22Rv1 (cell line): ENCODE measurements at regions not wholly inside any gene's neighbourhood (a gene's known extent, or its start where the extent isn't known, plus 50 kb on each side); places are given as distances from the start of the nearest gene placed in this dataset.

Experiments
- ZFX ChIP-seq: fragments of 450-650 bp; IDR thresholded peaks from 2 replicates; pipeline ENCODE4 v1.6.1; 2017; ENCODE audit warnings: antibody characterized with exemption, borderline replicate concordance
- TF ChIP-seq, protein P1 (sequence below): fragments of 450-650 bp; IDR thresholded peaks from 2 replicates; pipeline ENCODE4 v1.5.1; 2017; ENCODE audit warnings: mild to moderate bottlenecking

DNA sequence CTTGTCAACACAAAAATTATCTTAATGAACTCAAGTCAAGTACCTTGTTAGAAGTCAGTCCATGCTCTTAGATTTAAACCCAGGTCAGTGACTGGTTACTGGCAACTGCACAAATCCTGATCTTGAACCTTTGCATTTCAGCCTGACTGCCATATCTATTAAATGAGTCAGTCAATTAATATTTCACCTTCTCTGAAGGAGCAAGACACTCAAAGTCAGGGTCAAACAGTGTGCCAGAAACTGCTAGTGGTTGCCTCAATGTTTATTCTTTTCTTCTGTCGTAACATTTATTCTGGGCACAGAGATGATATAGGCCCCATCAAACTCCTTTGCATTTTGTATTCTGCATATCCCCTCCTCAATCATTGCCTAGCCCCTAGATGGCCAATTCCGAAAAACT, 193.9 kb upstream of the MOCS1 start:
- TF ChIP-seq, protein P1, sequence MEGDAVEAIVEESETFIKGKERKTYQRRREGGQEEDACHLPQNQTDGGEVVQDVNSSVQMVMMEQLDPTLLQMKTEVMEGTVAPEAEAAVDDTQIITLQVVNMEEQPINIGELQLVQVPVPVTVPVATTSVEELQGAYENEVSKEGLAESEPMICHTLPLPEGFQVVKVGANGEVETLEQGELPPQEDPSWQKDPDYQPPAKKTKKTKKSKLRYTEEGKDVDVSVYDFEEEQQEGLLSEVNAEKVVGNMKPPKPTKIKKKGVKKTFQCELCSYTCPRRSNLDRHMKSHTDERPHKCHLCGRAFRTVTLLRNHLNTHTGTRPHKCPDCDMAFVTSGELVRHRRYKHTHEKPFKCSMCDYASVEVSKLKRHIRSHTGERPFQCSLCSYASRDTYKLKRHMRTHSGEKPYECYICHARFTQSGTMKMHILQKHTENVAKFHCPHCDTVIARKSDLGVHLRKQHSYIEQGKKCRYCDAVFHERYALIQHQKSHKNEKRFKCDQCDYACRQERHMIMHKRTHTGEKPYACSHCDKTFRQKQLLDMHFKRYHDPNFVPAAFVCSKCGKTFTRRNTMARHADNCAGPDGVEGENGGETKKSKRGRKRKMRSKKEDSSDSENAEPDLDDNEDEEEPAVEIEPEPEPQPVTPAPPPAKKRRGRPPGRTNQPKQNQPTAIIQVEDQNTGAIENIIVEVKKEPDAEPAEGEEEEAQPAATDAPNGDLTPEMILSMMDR: no peak
- TF ChIP-seq ZFX: no peak
